HG02981 (cell line): ENCODE measurements at regions not wholly inside any gene's neighbourhood (a gene's known extent, or its start where the extent isn't known, plus 50 kb on each side); places are given as distances from the start of the nearest gene placed in this dataset.

ENCODE experiments used
- ATAC-seq: cut with Tn5 transposase; IDR thresholded peaks from one replicate; pipeline ENCODE4 v1.9.1; 2021; ENCODE audit warnings: mild to moderate bottlenecking, moderate library complexity; ENCODE audit not compliant: unreplicated experiment

GRCh38 chr5:67434466-67434865 lies 237.9 kb upstream of the CD180 start:
- ATAC-seq = no peak

- no peak for ATAC-seq
Measured at GRCh38 chr5:67432606-67433005, 236.0 kb upstream of the CD180 start.

GRCh38 chr5:67431191-67431590 lies 234.6 kb upstream of the CD180 start:
- ATAC-seq = no peak

GRCh38 chr5:67427850-67428298 lies 231.3 kb upstream of the CD180 start:
- no peak for ATAC-seq

- no peak for ATAC-seq
Measured at GRCh38 chr5:67426961-67427849, 230.6 kb upstream of the CD180 start.

GRCh38 chr5:67425514-67425913 lies 228.9 kb upstream of the CD180 start:
- ATAC-seq = no peak

GRCh38 chr5:67417839-67418238 lies 221.2 kb upstream of the CD180 start:
- ATAC-seq = no peak

GRCh38 chr5:67416986-67417385 lies 220.4 kb upstream of the CD180 start:
- no peak for ATAC-seq

- ATAC-seq = peak; percentile 50
Measured at GRCh38 chr5:67416133-67416937, 219.7 kb upstream of the CD180 start.

GRCh38 chr5:67414712-67415111 lies 218.1 kb upstream of the CD180 start:
- no peak for ATAC-seq

GRCh38 chr5:67413721-67414120 lies 217.1 kb upstream of the CD180 start:
- ATAC-seq = no peak

- no peak for ATAC-seq
Measured at GRCh38 chr5:67409126-67409777, 212.7 kb upstream of the CD180 start.

GRCh38 chr5:67407979-67408378 lies 211.4 kb upstream of the CD180 start:
- no peak for ATAC-seq

GRCh38 chr5:67405755-67406154 lies 209.2 kb upstream of the CD180 start:
- no peak for ATAC-seq

GRCh38 chr5:67405101-67405364 lies 208.4 kb upstream of the CD180 start:
- ATAC-seq = no peak

GRCh38 chr5:67404256-67405100 lies 207.9 kb upstream of the CD180 start:
- no peak for ATAC-seq

GRCh38 chr5:67402526-67402925 lies 205.9 kb upstream of the CD180 start:
- no peak for ATAC-seq

GRCh38 chr5:67401172-67401571 lies 204.6 kb upstream of the CD180 start:
- ATAC-seq = no peak

GRCh38 chr5:67400752-67401151 lies 204.2 kb upstream of the CD180 start:
- no peak for ATAC-seq

- no peak for ATAC-seq
Measured at GRCh38 chr5:67395790-67396418, 199.3 kb upstream of the CD180 start.
